Endothelial cell of umbilical vein (primary cell): ENCODE measurements at regions not wholly inside any gene's neighbourhood (a gene's known extent, or its start where the extent isn't known, plus 50 kb on each side); places are given as distances from the start of the nearest gene placed in this dataset.
"Not testable (repeated sequence)": the region's sequence is repeated elsewhere in the genome, so short reads cannot be mapped to it uniquely, and the experiment has no call there.

Experiments used
- BruUV-seq: library from RNA; stranded (reverse); fragments of 400-500 nt; replicated peaks from 2 replicates; lab custom pipeline; 2021; lab: Mats Ljungman, UMichigan
- CTCF ChIA-PET: fragments of 300-600, 350-600 bp; sonication (Branson Sonifier 250); formaldehyde crosslinking; loops from one replicate; lab custom pipeline; 2021; ENCODE audit warnings: antibody characterized with exemption, inconsistent platforms; lab: Charles Lee
- POLR2A ChIA-PET: fragments of 300-600, 350-600 bp; sonication (Branson Sonifier 250); formaldehyde crosslinking; loops from one replicate; lab custom pipeline; 2021; ENCODE audit warnings: antibody characterized with exemption, inconsistent platforms; lab: Charles Lee
- DNase-seq: peaks from one replicate; pipeline ENCODE4 v3.0.0-alpha.2; 2011; ENCODE audit warnings: low read depth, low spot score
- FAIRE-seq: peaks from 2 replicates; lab custom pipeline; 2011; peaks lifted over from hg19 to GRCh38; lab: Jason Lieb, UNC
- H2AFZ ChIP-seq: 2 replicates; pipeline ENCODE4 v1.6.0; 2012; ENCODE audit warnings: low read depth, low read length, control low read depth, inconsistent platforms
- H3K27ac ChIP-seq: 2 replicates; pipeline ENCODE4 v1.5.1; 2011; ENCODE audit warnings: low read depth, mild to moderate bottlenecking, control low read depth, low read length, moderate library complexity; ENCODE audit not compliant: insufficient read depth
- H3K27me3 ChIP-seq, 2 experiments: 2 replicates each; pipeline versions ENCODE4 v1.6.0 to v1.6.1; 2011; ENCODE audit warnings: low read length in 2 of 2, mixed read lengths in 1 of 2; ENCODE audit not compliant: control insufficient read depth in 2 of 2, insufficient read depth in 2 of 2
- H3K36me3 ChIP-seq, 2 experiments: 2 replicates in 1 of 2; 3 replicates in 1 of 2; pipeline ENCODE4 v1.5.1; 2011; ENCODE audit warnings: low read length in 2 of 2, mild to moderate bottlenecking in 1 of 2, moderate library complexity in 1 of 2; ENCODE audit not compliant: control insufficient read depth in 2 of 2, insufficient read depth in 2 of 2; ENCODE audit errors: extremely low read depth in 1 of 2
- H3K4me1 ChIP-seq: 3 replicates; pipeline ENCODE4 v1.5.1; 2011; ENCODE audit warnings: mild to moderate bottlenecking, low read length; ENCODE audit not compliant: control insufficient read depth, insufficient read depth; ENCODE audit errors: extremely low read depth
- H3K4me2 ChIP-seq: 2 replicates; pipeline ENCODE4 v1.6.1; 2011; ENCODE audit warnings: low read length, control low read depth, mixed read lengths; ENCODE audit not compliant: insufficient read depth
- H3K4me3 ChIP-seq, 3 experiments: fragments of 200-600 bp in 1 of 3; sonication (generic), shearing (Covaris generic) in 1 of 3; replicated peaks in 1 of 3; 2 replicates each; pipeline ENCODE4 v1.5.1; 2011 to 2016; ENCODE audit warnings: control low read depth in 3 of 3, low read length in 3 of 3, mild to moderate bottlenecking in 2 of 3, inconsistent platforms in 1 of 3, low read depth in 1 of 3, moderate library complexity in 1 of 3; ENCODE audit not compliant: insufficient read depth in 1 of 3
- H3K79me2 ChIP-seq: 2 replicates; pipeline ENCODE4 v1.6.0; 2012; ENCODE audit warnings: low read length, inconsistent platforms; ENCODE audit not compliant: control insufficient read depth, insufficient read depth
- H3K9ac ChIP-seq: replicated peaks from 2 replicates; pipeline ENCODE3; 2011; ENCODE audit warnings: low read length, control low read depth; ENCODE audit not compliant: insufficient read depth; ENCODE audit errors: extremely low read depth
- H3K9me1 ChIP-seq: replicated peaks from 3 replicates; pipeline ENCODE4 v1.6.0; 2011; ENCODE audit warnings: mild to moderate bottlenecking, low read length; ENCODE audit not compliant: control insufficient read depth, insufficient read depth; ENCODE audit errors: extremely low read depth
- H3K9me3 ChIP-seq: replicated peaks from 2 replicates; pipeline ENCODE4 v1.5.1; 2012; ENCODE audit warnings: low read length, inconsistent platforms; ENCODE audit not compliant: control insufficient read depth, insufficient read depth
- H4K20me1 ChIP-seq: replicated peaks from 2 replicates; pipeline ENCODE3; 2011; ENCODE audit warnings: mild to moderate bottlenecking, low read length; ENCODE audit not compliant: control insufficient read depth, insufficient read depth; ENCODE audit errors: extremely low read depth
- MAX ChIP-seq: IDR thresholded peaks from 2 replicates; pipeline ENCODE4 v1.6.1; 2011; ENCODE audit not compliant: insufficient read depth, insufficient read length
- POLR2A ChIP-seq: IDR thresholded peaks from 2 replicates; pipeline ENCODE4 v1.6.1; 2012; ENCODE audit warnings: low read depth, mild to moderate bottlenecking, control low read depth, low read length
- dilution Hi-C: fragments of 300-500 bp; cut with MboI; formaldehyde crosslinking; loops from one replicate; pipeline ENCODE4 v1.15.0; 2019; ENCODE audit warnings: low sequenced_read_pairs; ENCODE audit not compliant: extremely low pct_ligation_motif_present
- intact Hi-C: fragments of 100-400 bp; cut with micrococcal nuclease; formaldehyde crosslinking; loops from one replicate; pipeline ENCODE4 v1.10.0; 2022

GRCh38 chr1:244330318-244330625 lies 121.4 kb downstream of the ADSS2 start:
- intact Hi-C loops (no loop called here), dilution Hi-C loops (no loop called here)
- no peak for FAIRE-seq
- Histone ChIP-seq H3K27me3 (no peaks in the 10 kb centered on the region), H3K4me1 (peaks cover 6% of the 10 kb centered on the region), H2AFZ (no peak overlapping the region), H3K4me3 (no peak overlapping the region), H3K36me3 (no peaks in the 10 kb centered on the region), H3K79me2 (no peaks in the 10 kb centered on the region), H3K4me2 (no peak overlapping the region), H4K20me1 (no peaks in the 10 kb centered on the region), H3K9me3 (no peaks in the 10 kb centered on the region), H3K9me1 (no peaks in the 10 kb centered on the region), H3K9ac (no peak overlapping the region), H3K27ac (no peak overlapping the region)
- ChIA-PET POLR2A (no interaction called here), CTCF (interaction anchor here (1.6 kb wide), 1 partner anchor 84 kb away, joined by 6 read pairs; no protein-coding TSS in a partner anchor)
- no peak for DNase-seq
- BruUV-seq, result no TSS peak
- no peak for TF ChIP-seq POLR2A
- TF ChIP-seq MAX, result no peak

GRCh38 chr1:244332761-244333160 lies 118.9 kb downstream of the ADSS2 start:
- DNase-seq, FAIRE-seq: not testable (repeated sequence)

GRCh38 chr1:244334315-244334714 lies 117.4 kb downstream of the ADSS2 start:
- H3K27ac ChIP-seq, dilution Hi-C loops, CTCF ChIA-PET, H3K4me3 ChIP-seq, DNase-seq, H3K36me3 ChIP-seq, H3K9ac ChIP-seq, H3K79me2 ChIP-seq, intact Hi-C loops, H3K27me3 ChIP-seq, BruUV-seq, H4K20me1 ChIP-seq, H2AFZ ChIP-seq, FAIRE-seq, H3K4me2 ChIP-seq, POLR2A ChIA-PET, H3K9me3 ChIP-seq, H3K9me1 ChIP-seq, H3K4me1 ChIP-seq: not testable (repeated sequence)

More at GRCh38 chr1:244332761-244333160, 118.9 kb downstream of the ADSS2 start:
- H3K27ac ChIP-seq, H3K36me3 ChIP-seq, BruUV-seq, H4K20me1 ChIP-seq, H3K4me1 ChIP-seq, H3K9me1 ChIP-seq, H3K27me3 ChIP-seq, H3K9ac ChIP-seq, POLR2A ChIA-PET, H3K4me3 ChIP-seq, H2AFZ ChIP-seq, intact Hi-C loops, H3K4me2 ChIP-seq, H3K9me3 ChIP-seq, H3K79me2 ChIP-seq, CTCF ChIA-PET, dilution Hi-C loops: not testable (repeated sequence)

GRCh38 chr1:244334842-244335241 lies 116.9 kb downstream of the ADSS2 start:
- H3K4me2 ChIP-seq, H3K9me1 ChIP-seq, H3K36me3 ChIP-seq, CTCF ChIA-PET, H3K79me2 ChIP-seq, H3K27ac ChIP-seq, POLR2A ChIA-PET, H3K4me3 ChIP-seq, BruUV-seq, H3K4me1 ChIP-seq, H3K9ac ChIP-seq, DNase-seq, H4K20me1 ChIP-seq, H2AFZ ChIP-seq, intact Hi-C loops, H3K9me3 ChIP-seq, dilution Hi-C loops, H3K27me3 ChIP-seq, FAIRE-seq: not testable (repeated sequence)
